Naive thymus-derived CD4-positive, alpha-beta T cell (primary cell): ENCODE measurements at regions not wholly inside any gene's neighbourhood (a gene's known extent, or its start where the extent isn't known, plus 50 kb on each side); places are given as distances from the start of the nearest gene placed in this dataset.

ENCODE experiments used
- ATAC-seq: fragments of 150-1000 bp; cut with Tn5 transposase; 2 replicates; pipeline ENCODE4 v1.10.0; 2021; ENCODE audit warnings: mild to moderate bottlenecking, moderate library complexity
- CTCF ChIA-PET: fragments of 350-600 bp; sonication (Branson Sonifier 250); formaldehyde crosslinking; loops from one replicate; lab custom pipeline; 2021; ENCODE audit warnings: antibody characterized with exemption; lab: Charles Lee
- POLR2A ChIA-PET: fragments of 350-600 bp; sonication (Branson Sonifier 250); formaldehyde crosslinking; loops from one replicate; lab custom pipeline; 2021; ENCODE audit warnings: antibody characterized with exemption, inconsistent platforms; lab: Charles Lee
- DNase-seq, 9 donors: peaks; one replicate each; pipeline versions ENCODE4 v3.0.0 to v3.0.0-alpha.2; 2020 to 2022; ENCODE audit warnings: mixed read lengths in 1 of 9
- H3K27ac ChIP-seq: one replicate; pipeline ENCODE4 v1.7.0; 2013; ENCODE audit warnings: mild to moderate bottlenecking, low read depth, low read length, moderate library complexity
- H3K27me3 ChIP-seq, 2 donors: one replicate each; pipeline ENCODE4 v1.7.0; 2013; ENCODE audit warnings: low read length in 2 of 2, mild to moderate bottlenecking in 2 of 2, moderate library complexity in 2 of 2; ENCODE audit not compliant: control insufficient read depth in 2 of 2, insufficient read depth in 2 of 2
- H3K36me3 ChIP-seq, 3 experiments: 1 replicate in 2 of 3; 2 replicates in 1 of 3; pipeline ENCODE4 v1.7.0; 2013; ENCODE audit warnings: low read length in 3 of 3, mild to moderate bottlenecking in 3 of 3, moderate library complexity in 1 of 3; ENCODE audit not compliant: insufficient read depth in 3 of 3, control insufficient read depth in 2 of 3
- H3K4me1 ChIP-seq, 2 donors: one replicate each; pipeline ENCODE4 v1.7.0; 2013; ENCODE audit warnings: low read length in 2 of 2, mild to moderate bottlenecking in 2 of 2, moderate library complexity in 1 of 2; ENCODE audit not compliant: control insufficient read depth in 2 of 2, insufficient read depth in 2 of 2
- H3K4me3 ChIP-seq: 2 replicates; pipeline ENCODE4 v1.7.0; 2013; ENCODE audit warnings: mild to moderate bottlenecking, low read length
- H3K9me3 ChIP-seq, 3 experiments: 1 replicate in 2 of 3; 2 replicates in 1 of 3; pipeline ENCODE4 v1.7.0; 2013; ENCODE audit warnings: low read length in 3 of 3; ENCODE audit not compliant: control insufficient read depth in 2 of 3
- H3K27ac Mint-ChIP-seq, 9 donors: one replicate each; pipeline ENCODE4 v1.8.0; 2020 to 2022; ENCODE audit warnings: mixed read lengths in 9 of 9, mild to moderate bottlenecking in 8 of 9, moderate library complexity in 5 of 9, inconsistent platforms in 2 of 9
- H3K27me3 Mint-ChIP-seq, 5 donors: one replicate each; pipeline ENCODE4 v1.8.0; 2021 to 2022; ENCODE audit warnings: mixed read lengths in 5 of 5, mild to moderate bottlenecking in 1 of 5
- H3K36me3 Mint-ChIP-seq, 5 donors: one replicate each; pipeline ENCODE4 v1.8.0; 2020 to 2022; ENCODE audit warnings: mixed read lengths in 5 of 5, mild to moderate bottlenecking in 3 of 5, inconsistent platforms in 1 of 5
- H3K4me1 Mint-ChIP-seq, 7 donors: one replicate each; pipeline ENCODE4 v1.8.0; 2020 to 2022; ENCODE audit warnings: mixed read lengths in 7 of 7, mild to moderate bottlenecking in 3 of 7, inconsistent platforms in 1 of 7
- H3K4me3 Mint-ChIP-seq, 10 donors: one replicate each; pipeline ENCODE4 v1.8.0; 2020 to 2022; ENCODE audit warnings: mild to moderate bottlenecking in 10 of 10, mixed read lengths in 10 of 10, moderate library complexity in 6 of 10, inconsistent platforms in 2 of 10
- H3K9me3 Mint-ChIP-seq, 11 donors: one replicate each; pipeline ENCODE4 v1.8.0; 2020 to 2022; ENCODE audit warnings: mixed read lengths in 11 of 11, mild to moderate bottlenecking in 4 of 11, inconsistent platforms in 1 of 11, moderate library complexity in 1 of 11
- intact Hi-C, 2 donors: fragments of 100-400 bp; cut with micrococcal nuclease; formaldehyde crosslinking; loops; one replicate each; pipeline ENCODE4 v1.15.1; 2023

GRCh38 chr10:71127104-71127503 is 85.3 kb upstream of the UNC5B start:
- intact Hi-C loops: no loop called here
- no peaks in the 10 kb centered on the region for H3K27me3 ChIP-seq
- ChIA-PET CTCF (no interaction called here), POLR2A (no interaction called here)
- peaks cover 0 to 11% (median 8%) of the 10 kb centered on the region in 7 donors for H3K4me1 Mint-ChIP-seq
- ATAC-seq (no peak), DNase-seq (no peak)
- no peaks in the 10 kb centered on the region for H3K36me3 ChIP-seq
- no peak overlapping the region for H3K4me3 ChIP-seq
- H3K4me1 ChIP-seq: no peaks in the 10 kb centered on the region
- H3K9me3 ChIP-seq: no peaks in the 10 kb centered on the region
- H3K9me3 Mint-ChIP-seq: peaks cover 0 to 4% (median 0%) of the 10 kb centered on the region in 11 donors
- H3K27ac ChIP-seq: no peak overlapping the region
- no peak overlapping the region for H3K27ac Mint-ChIP-seq
- H3K36me3 Mint-ChIP-seq: no peaks in the 10 kb centered on the region
- H3K27me3 Mint-ChIP-seq: peaks cover 16 to 40% (median 37%) of the 10 kb centered on the region in 5 donors
- H3K4me3 Mint-ChIP-seq: no peak overlapping the region

DNA sequence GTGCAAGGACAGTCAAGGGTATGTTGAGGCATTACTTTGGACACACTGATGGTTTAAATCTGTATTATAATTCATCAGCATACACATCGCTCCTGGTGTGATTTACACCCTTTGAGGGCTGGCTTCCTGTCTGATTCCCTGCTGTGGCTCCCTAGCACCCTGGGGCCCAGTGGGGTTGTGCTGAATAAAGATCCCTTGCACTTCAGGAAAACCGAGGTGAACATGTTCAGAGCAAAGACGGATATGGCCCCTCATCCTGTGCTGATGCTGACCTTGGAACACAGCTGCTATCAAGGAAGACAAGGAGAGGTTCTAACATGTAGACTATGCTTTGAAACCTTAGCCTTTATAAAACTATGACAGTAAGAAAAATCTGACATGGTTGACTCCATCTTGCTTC is 84.6 kb upstream of the UNC5B start:
- no peaks in the 10 kb centered on the region for H3K36me3 Mint-ChIP-seq
- H3K27ac ChIP-seq: no peak overlapping the region
- no peak overlapping the region for H3K4me3 ChIP-seq
- peaks cover 0 to 4% (median 0%) of the 10 kb centered on the region in 11 donors for H3K9me3 Mint-ChIP-seq
- peaks cover 0 to 11% (median 8%) of the 10 kb centered on the region in 7 donors for H3K4me1 Mint-ChIP-seq
- no peaks in the 10 kb centered on the region for H3K27me3 ChIP-seq
- intact Hi-C loops: no loop called here
- no peaks in the 10 kb centered on the region for H3K9me3 ChIP-seq
- no peak for ATAC-seq
- H3K27me3 Mint-ChIP-seq: peaks cover 20 to 36% (median 31%) of the 10 kb centered on the region in 5 donors
- no peaks in the 10 kb centered on the region for H3K4me1 ChIP-seq
- ChIA-PET CTCF (no interaction called here), POLR2A (no interaction called here)
- no peaks in the 10 kb centered on the region for H3K36me3 ChIP-seq
- no peak for DNase-seq
- H3K27ac Mint-ChIP-seq: no peak overlapping the region
- no peak overlapping the region for H3K4me3 Mint-ChIP-seq

DNA sequence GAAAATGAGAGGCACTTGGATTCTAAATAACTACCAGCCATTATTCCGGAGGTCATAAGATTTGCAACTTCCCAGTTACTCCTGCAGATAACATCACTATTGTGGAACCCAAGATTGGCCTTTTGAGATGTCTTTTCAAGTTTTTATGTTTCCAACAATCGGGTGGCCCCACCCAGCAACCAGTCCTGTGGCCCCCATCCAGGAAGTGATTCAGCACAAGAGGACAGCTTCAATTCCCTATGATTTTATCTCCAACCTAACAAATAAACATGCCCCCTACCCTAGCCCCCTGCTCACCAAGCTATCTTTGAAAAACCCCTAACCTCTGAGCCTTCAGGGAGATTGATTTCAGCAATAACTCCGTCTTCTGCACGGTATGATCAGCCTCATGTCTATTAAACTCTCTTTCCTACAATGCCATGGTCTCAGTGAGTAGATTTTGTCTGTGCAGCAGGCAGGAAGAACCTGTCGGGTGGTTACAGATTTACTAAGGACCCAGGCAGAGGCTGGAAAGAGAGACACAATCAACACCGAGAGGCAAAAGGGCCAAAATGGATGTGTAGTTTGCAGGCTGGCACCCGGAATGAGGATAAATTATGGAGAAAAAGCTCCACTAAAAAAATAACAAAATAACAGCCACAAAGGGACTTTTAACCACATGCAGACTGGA is 83.9 kb upstream of the UNC5B start:
- Histone ChIP-seq H3K9me3 (no peaks in the 10 kb centered on the region), H3K27me3 (no peaks in the 10 kb centered on the region), H3K4me3 (no peak overlapping the region), H3K36me3 (no peaks in the 10 kb centered on the region), H3K27ac (no peak overlapping the region), H3K4me1 (no peaks in the 10 kb centered on the region)
- Mint-ChIP-seq H3K27ac (peak overlapping the region in 1 of 9 donors; percentile 14), H3K4me1 (peaks cover 0 to 11% (median 8%) of the 10 kb centered on the region in 7 donors), H3K27me3 (peaks cover 23 to 32% (median 28%) of the 10 kb centered on the region in 5 donors), H3K36me3 (no peaks in the 10 kb centered on the region), H3K9me3 (peaks cover 0 to 4% (median 0%) of the 10 kb centered on the region in 11 donors), H3K4me3 (peak overlapping the region in 2 of 10 donors; percentile 1 to 15)
- ATAC-seq (no peak), DNase-seq (no peak)
- POLR2A ChIA-PET: no interaction called here
- CTCF ChIA-PET: no interaction called here
- intact Hi-C loops: no loop called here

DNA sequence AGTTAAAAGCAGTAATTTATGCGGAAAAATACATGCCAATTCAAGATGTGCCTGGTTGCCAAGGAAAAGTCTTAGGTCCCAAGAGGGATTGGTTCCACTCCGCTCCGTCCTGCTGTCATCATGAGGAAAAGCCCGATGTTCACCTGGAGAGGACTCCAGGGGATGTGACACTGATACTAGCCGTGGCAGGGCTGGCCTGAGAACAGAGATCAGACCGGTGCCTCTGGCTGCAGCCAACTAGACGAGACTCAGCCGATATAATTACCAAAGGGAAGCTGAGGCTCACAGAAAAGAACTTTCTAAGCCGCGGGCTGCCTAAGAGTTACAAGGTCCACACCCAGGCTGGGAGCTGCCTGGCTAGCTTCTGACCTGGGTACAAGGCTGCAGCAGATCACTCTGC is 81.3 kb upstream of the UNC5B start:
- DNase-seq (no peak), ATAC-seq (no peak)
- intact Hi-C loops: no loop called here
- Histone ChIP-seq H3K4me1 (no peaks in the 10 kb centered on the region), H3K9me3 (no peaks in the 10 kb centered on the region), H3K4me3 (no peak overlapping the region), H3K27ac (no peak overlapping the region), H3K36me3 (no peaks in the 10 kb centered on the region), H3K27me3 (no peaks in the 10 kb centered on the region)
- H3K27ac Mint-ChIP-seq: no peak overlapping the region
- H3K4me1 Mint-ChIP-seq: peaks cover 0 to 11% (median 8%) of the 10 kb centered on the region in 7 donors
- H3K9me3 Mint-ChIP-seq: peaks cover 0 to 2% (median 0%) of the 10 kb centered on the region in 11 donors
- ChIA-PET CTCF (no interaction called here), POLR2A (no interaction called here)
- H3K36me3 Mint-ChIP-seq: no peaks in the 10 kb centered on the region
- no peak overlapping the region for H3K4me3 Mint-ChIP-seq
- peaks cover 13 to 28% (median 20%) of the 10 kb centered on the region in 5 donors for H3K27me3 Mint-ChIP-seq

DNA sequence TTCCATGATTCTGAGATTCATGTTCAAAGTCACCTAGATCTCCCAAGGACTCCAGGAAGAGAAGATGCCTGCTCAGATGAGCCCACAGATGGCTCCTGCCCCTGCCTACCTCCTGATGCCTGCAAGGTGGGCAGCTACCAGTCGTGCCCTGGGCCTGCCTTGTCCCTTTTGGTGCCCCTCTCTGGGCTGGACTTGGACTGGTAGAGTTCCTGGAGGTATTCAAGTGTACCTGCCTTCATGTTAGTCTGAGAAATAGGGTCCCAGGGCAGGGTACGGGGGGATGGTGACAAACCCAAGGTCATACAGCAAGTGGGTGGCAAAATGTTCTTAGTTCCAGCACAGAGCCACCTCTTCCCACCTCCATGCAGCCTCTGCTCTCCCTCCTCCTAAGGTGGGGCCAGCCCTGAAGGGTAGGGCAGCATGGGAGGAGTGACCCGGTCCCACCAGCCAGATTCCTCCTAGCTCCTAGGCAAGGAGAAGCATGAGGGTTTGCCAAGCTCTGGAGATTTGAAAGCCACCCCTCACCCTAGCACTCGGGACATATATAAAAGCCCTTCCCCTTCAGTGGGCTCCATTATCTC is 80.8 kb upstream of the UNC5B start:
- no peak overlapping the region for H3K27ac ChIP-seq
- ATAC-seq (no peak), DNase-seq (no peak)
- intact Hi-C loops: no loop called here
- Mint-ChIP-seq H3K36me3 (no peaks in the 10 kb centered on the region), H3K9me3 (peaks cover 0 to 2% (median 0%) of the 10 kb centered on the region in 11 donors), H3K27ac (no peak overlapping the region), H3K4me3 (no peak overlapping the region), H3K27me3 (peaks cover 11 to 32% (median 21%) of the 10 kb centered on the region in 5 donors), H3K4me1 (peaks cover 0 to 11% (median 8%) of the 10 kb centered on the region in 7 donors)
- H3K4me1 ChIP-seq: no peaks in the 10 kb centered on the region
- CTCF ChIA-PET: no interaction called here
- no peaks in the 10 kb centered on the region for H3K9me3 ChIP-seq
- no peaks in the 10 kb centered on the region for H3K27me3 ChIP-seq
- no peak overlapping the region for H3K4me3 ChIP-seq
- no peaks in the 10 kb centered on the region for H3K36me3 ChIP-seq
- POLR2A ChIA-PET: no interaction called here

DNA sequence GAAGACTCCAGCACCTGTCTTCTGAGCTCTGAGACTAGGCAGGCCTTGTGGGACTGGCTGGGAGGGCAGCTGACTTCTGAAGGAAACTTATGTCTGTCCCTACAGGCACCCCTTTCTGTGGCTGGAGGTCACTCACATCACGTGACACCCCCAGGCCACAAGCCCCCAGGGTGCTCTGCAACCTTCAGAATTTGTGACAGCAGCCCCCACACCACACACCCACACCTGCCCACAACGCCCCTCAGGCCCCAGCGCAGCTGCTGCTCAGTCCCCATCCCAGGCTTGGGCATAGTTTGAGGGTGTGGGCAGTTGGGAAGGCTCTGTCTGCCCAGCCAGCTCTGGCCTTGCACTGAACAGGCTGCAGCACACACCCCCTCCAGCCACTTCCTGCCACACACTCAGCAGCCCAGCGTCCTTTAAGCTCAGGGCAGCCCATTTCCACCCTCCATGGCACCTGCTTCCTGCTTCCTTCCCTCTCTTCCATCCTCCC is 80.0 kb upstream of the UNC5B start:
- POLR2A ChIA-PET: no interaction called here
- H3K4me1 Mint-ChIP-seq: peaks cover 0 to 11% (median 8%) of the 10 kb centered on the region in 7 donors
- Histone ChIP-seq H3K27ac (no peak overlapping the region), H3K27me3 (no peaks in the 10 kb centered on the region), H3K4me1 (no peaks in the 10 kb centered on the region), H3K9me3 (no peaks in the 10 kb centered on the region), H3K4me3 (no peak overlapping the region), H3K36me3 (no peaks in the 10 kb centered on the region)
- no peak overlapping the region for H3K4me3 Mint-ChIP-seq
- no peak for DNase-seq
- CTCF ChIA-PET: no interaction called here
- H3K27ac Mint-ChIP-seq: no peak overlapping the region
- ATAC-seq: no peak
- H3K9me3 Mint-ChIP-seq: peaks cover 0 to 2% (median 0%) of the 10 kb centered on the region in 11 donors
- H3K36me3 Mint-ChIP-seq: no peaks in the 10 kb centered on the region
- intact Hi-C loops: no loop called here
- H3K27me3 Mint-ChIP-seq: peaks cover 9 to 33% (median 26%) of the 10 kb centered on the region in 5 donors
